ENCODE measurements at regions not wholly inside any gene's neighbourhood (a gene's known extent, or its start where the extent isn't known, plus 50 kb on each side); places are given as distances from the start of the nearest gene placed in this dataset.
A peak's percentile ranks its signal among the peaks of the same experiment; 100 is the strongest.
"Not testable (repeated sequence)": the region's sequence is repeated elsewhere in the genome, so short reads cannot be mapped to it uniquely, and the experiment has no call there.

DNA sequence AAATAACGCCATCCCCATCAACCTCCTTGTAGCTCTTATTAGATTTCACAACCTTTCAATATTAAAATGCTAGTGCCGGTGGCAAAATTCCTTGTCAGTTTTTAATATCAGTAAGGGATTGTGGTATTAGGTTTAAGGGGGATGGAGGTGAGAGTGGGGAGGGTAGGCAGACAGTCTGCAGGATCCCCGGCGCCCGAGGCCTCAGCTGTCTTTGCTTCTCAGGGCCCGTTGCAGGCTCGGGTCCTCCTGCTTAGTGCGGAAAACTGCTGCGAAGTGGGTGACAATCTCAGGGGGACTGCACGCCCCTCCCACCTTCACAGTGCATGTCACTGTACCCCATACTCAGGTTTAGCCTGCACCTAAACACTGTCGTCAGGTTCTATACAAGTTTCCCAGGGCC lies 274.3 kb upstream of the PODXL start:
- Histone ChIP-seq H3K9me3 (no peaks in the 10 kb centered on the region), H3K4me3 (no peak overlapping the region), H3K27me3 (no peaks in the 10 kb centered on the region), H3K36me3 (no peaks in the 10 kb centered on the region), H3K27ac (no peak overlapping the region), H3K4me1 (no peaks in the 10 kb centered on the region)
- FAIRE-seq (no peak), DNase-seq (no peak), ATAC-seq (no peak)
- intact Hi-C loops (cut with DNase I), result no loop called here
- WGBS, 2 donors, result 85% methylated on average over 11 of the region's 11 CpGs
- TF ChIP-seq, protein P1, sequence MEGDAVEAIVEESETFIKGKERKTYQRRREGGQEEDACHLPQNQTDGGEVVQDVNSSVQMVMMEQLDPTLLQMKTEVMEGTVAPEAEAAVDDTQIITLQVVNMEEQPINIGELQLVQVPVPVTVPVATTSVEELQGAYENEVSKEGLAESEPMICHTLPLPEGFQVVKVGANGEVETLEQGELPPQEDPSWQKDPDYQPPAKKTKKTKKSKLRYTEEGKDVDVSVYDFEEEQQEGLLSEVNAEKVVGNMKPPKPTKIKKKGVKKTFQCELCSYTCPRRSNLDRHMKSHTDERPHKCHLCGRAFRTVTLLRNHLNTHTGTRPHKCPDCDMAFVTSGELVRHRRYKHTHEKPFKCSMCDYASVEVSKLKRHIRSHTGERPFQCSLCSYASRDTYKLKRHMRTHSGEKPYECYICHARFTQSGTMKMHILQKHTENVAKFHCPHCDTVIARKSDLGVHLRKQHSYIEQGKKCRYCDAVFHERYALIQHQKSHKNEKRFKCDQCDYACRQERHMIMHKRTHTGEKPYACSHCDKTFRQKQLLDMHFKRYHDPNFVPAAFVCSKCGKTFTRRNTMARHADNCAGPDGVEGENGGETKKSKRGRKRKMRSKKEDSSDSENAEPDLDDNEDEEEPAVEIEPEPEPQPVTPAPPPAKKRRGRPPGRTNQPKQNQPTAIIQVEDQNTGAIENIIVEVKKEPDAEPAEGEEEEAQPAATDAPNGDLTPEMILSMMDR (IDR thresholded peaks at IDR 0.05), result no peak

DNA sequence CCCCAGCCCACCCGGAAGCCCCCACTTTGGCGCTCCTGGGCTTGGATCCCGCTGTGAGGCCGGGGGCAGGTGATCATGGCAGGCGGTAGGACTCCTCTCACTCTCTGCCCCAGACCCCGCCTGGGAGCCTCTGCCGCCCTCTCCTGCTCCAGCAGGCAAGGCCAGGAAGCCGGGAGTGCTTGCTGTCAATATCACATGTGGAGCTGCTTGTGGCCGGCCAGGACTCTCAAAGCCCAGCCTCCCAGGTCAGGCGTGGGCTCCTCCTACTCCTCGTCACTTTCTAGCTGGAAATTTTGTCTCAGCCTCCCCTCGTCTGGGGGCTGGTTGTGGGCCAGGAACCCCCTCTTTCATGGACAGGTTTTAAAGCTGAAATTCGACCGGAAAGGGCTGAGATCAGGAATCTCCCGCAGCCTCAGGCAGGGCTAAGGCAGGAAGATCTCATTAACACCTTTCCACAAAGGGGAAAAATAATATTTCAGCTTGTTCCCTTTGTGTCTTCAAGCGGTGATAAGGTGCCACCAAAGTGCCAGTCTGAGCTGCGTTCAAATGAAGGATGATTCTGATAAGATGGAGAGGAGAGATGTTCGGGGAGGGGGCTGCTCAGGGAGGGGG lies 273.6 kb upstream of the PODXL start:
- H3K27ac ChIP-seq, result no peak overlapping the region
- no peaks in the 10 kb centered on the region for H3K4me1 ChIP-seq
- no peak overlapping the region for H3K4me3 ChIP-seq
- H3K27me3 ChIP-seq, result no peaks in the 10 kb centered on the region
- TF ChIP-seq, protein P1 (IDR thresholded peaks at IDR 0.05), result no peak
- 16 to 17% methylated on average over 18 of the region's 18 CpGs for WGBS, 2 donors
- intact Hi-C loops (cut with DNase I), result no loop called here
- no peaks in the 10 kb centered on the region for H3K9me3 ChIP-seq
- no peaks in the 10 kb centered on the region for H3K36me3 ChIP-seq
- peak in 5 of 6 donors; percentile 10 to 71 (median 40) for DNase-seq
- FAIRE-seq, result no peak
- peak; percentile 67 to 88 (median 71) for ATAC-seq

DNA sequence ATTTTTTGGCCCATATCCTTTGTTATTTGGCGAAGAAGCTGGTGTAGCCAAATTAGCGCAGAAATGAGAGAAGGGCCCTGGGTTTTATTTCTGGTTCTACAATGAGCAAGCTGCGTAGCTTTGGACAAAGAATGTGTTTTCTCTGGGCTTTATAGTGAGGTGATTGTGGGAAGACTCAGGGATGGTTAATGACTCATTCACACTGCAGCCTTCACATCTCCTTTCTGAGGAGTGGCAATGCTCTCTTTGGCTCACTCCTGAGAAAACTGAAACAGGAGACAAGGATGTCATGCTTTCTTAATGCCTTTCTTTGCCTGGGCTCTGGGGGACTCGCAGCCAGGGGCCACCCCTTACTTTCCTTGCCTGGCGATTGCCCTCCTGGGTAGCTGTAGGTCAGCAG lies 271.0 kb upstream of the PODXL start:
- TF ChIP-seq, protein P1 (IDR thresholded peaks at IDR 0.05), result no peak
- Histone ChIP-seq H3K4me1 (no peaks in the 10 kb centered on the region), H3K27me3 (no peaks in the 10 kb centered on the region), H3K27ac (no peak overlapping the region), H3K4me3 (no peak overlapping the region), H3K9me3 (no peaks in the 10 kb centered on the region), H3K36me3 (no peaks in the 10 kb centered on the region)
- FAIRE-seq, result no peak
- intact Hi-C loops (cut with DNase I), result no loop called here
- no peak for DNase-seq
- 89 to 91% methylated on average over 5 of the region's 5 CpGs for WGBS, 2 donors
- ATAC-seq, result no peak

DNA sequence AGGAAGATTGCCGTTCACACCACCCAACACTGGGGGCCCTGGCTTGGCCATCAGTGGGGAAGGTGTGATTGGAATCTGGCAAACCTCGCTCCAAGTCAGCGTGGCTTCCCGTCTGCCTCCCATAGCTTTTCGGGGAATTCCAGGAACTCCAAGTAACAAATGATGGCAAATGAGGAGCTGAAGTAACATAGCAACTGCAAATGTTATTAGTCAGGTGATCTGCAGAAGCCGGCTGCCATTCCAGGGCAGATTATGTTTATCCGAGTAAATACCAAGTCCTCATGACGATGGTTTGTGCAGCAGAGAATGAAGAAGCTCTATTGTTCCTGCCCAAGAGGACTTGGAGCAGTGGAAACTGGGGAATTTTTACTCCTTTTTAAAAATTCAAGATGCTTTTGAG lies 270.5 kb upstream of the PODXL start:
- 61 to 62% methylated on average over 8 of the region's 8 CpGs for WGBS, 2 donors
- no peak overlapping the region for H3K27ac ChIP-seq
- intact Hi-C loops (cut with DNase I), result no loop called here
- no peaks in the 10 kb centered on the region for H3K27me3 ChIP-seq
- no peak overlapping the region for H3K4me3 ChIP-seq
- ATAC-seq (peak in 1 of 4 donors; percentile 46), FAIRE-seq (no peak), DNase-seq (no peak)
- H3K36me3 ChIP-seq, result no peaks in the 10 kb centered on the region
- no peaks in the 10 kb centered on the region for H3K9me3 ChIP-seq
- no peaks in the 10 kb centered on the region for H3K4me1 ChIP-seq
- TF ChIP-seq, protein P1 (IDR thresholded peaks at IDR 0.05), result no peak

DNA sequence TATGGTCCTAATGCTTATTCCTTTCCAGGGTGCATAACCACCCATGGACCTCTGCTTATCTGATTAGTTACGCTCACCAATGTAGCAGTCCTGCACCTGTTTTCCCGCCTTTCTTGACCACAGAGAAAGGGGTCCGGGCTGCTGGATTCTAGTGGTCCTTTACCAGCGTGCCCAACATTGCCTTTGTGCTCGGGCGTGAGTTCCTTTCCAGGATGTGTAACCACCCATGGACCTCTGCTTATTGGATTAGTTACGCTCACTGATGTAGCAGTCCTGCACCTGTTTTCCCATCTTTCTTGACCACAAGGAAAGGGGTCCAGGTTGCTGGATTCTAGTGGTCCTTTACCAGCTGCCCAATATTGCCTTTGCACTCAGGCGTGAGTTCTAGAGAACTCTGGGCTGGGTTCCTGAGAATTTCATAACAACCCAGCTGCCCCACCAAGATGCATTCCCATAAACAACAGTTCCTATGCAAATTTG lies 267.6 kb upstream of the PODXL start:
- DNase-seq; H3K27ac ChIP-seq; H3K4me3 ChIP-seq; FAIRE-seq; H3K27me3 ChIP-seq; ATAC-seq; H3K4me1 ChIP-seq; H3K36me3 ChIP-seq; H3K9me3 ChIP-seq; intact Hi-C loops (cut with DNase I): not testable (repeated sequence)
- 93 to 94% methylated on average over 8 of the region's 8 CpGs for WGBS, 2 donors

Data from pancreas (tissue), 10 donors.